SHP77 treated with DMSO at 0.1 percent for 48 hours (cell line): ENCODE measurements at regions not wholly inside any gene's neighbourhood (a gene's known extent, or its start where the extent isn't known, plus 50 kb on each side); places are given as distances from the start of the nearest gene placed in this dataset.
"Not testable (repeated sequence)": the region's sequence is repeated elsewhere in the genome, so short reads cannot be mapped to it uniquely, and the experiment has no call there.

Source experiments
- DNase-seq: peaks from one replicate; lab custom pipeline; 2025; lab: John Stamatoyannopoulos, UW

GRCh38 chr12:124475295-124476010, 92.0 kb downstream of the NCOR2 start:
- peak; percentile 17 for DNase-seq

DNA sequence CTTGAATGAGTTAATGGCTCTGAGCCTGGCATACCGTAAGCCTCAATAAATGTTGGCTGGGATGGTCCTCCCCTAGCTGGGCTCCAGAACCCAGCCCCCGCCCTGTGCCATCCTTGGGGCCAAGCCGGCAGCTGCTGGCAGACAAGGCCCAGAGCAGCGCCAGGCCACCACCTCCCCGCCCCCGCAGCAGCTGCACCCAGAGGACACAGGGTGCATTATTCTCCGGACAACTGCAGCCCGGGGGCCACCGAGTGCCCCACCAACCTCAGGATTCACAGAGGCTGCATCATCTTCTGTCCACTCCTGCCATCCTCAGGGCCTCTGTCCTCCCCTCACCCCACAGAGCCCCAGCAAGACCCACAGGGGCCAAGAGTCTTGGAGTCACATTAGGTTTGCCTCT, 92.7 kb downstream of the NCOR2 start:
- DNase-seq = no peak

DNA sequence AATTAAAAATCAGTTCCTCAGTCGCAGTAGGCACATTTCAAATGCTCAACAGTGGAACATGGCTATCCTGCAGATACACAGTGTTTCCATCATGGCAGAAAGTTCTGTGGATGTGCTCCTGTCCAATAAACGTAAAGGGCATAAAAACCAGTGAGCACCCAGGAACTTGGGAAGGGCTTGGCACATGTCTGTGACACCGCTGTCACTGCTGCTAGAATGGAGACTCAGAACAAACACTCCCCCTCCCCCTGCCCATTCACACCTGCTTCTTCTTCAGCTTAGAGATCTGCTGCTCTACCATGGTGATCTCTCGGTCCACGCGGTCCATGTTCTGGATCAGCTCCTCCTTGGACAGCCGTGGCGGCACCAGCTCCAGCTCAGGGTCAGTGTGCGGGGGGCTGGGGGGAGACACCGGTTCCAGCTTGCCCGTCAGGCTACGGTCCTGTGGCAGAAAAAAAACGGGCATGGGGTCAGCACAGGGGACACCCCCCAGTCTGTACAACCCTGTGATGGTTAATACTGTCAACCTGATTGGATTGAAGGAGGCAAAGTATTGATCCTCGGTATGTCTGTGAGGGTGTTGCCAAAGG, 94.6 kb downstream of the NCOR2 start:
- no peak for DNase-seq

DNA sequence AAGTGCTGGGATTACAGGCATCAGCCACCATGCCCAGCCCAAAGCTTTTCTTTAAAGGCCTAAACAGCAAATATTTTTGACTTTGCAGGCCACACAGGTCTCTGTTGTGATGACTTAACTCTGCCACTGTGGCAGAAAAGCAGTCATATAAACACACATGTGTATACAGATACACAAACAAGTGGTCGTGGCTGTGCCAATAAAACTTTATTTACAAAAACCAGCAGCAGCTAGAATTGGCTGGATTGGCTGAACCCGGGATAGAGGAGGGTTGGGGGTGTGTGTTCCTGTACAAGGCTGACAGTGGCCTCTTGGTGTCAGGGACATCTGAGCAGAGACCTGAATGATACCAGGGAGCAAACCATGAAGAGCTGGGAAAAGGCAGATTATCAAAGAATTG, 95.6 kb downstream of the NCOR2 start:
- no peak for DNase-seq

- no peak for DNase-seq
Measured at GRCh38 chr12:124470806-124471205, 96.6 kb downstream of the NCOR2 start.

DNA sequence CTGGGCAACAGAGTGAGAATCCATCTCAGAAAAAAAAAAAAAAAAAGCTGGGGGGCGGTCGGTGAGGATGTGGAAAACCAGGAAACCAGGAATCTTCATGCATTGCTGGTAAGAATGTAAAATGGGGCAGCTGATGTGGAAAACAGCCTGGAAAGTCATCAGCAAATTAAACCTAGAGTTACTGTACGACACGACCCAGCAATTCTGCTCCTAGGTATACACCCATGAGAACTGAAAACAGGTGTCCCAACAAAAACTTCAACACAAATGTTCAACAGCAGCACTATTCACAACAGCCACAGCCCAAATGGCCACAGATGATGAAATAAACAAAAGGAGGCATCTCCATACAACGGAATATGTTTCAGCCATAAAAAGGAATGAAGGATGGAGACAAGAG, 97.3 kb downstream of the NCOR2 start:
- DNase-seq = no peak

GRCh38 chr12:124469193-124469888, 98.1 kb downstream of the NCOR2 start:
- DNase-seq = no peak

GRCh38 chr12:124467549-124467948, 99.9 kb downstream of the NCOR2 start:
- not testable (repeated sequence) for DNase-seq

DNA sequence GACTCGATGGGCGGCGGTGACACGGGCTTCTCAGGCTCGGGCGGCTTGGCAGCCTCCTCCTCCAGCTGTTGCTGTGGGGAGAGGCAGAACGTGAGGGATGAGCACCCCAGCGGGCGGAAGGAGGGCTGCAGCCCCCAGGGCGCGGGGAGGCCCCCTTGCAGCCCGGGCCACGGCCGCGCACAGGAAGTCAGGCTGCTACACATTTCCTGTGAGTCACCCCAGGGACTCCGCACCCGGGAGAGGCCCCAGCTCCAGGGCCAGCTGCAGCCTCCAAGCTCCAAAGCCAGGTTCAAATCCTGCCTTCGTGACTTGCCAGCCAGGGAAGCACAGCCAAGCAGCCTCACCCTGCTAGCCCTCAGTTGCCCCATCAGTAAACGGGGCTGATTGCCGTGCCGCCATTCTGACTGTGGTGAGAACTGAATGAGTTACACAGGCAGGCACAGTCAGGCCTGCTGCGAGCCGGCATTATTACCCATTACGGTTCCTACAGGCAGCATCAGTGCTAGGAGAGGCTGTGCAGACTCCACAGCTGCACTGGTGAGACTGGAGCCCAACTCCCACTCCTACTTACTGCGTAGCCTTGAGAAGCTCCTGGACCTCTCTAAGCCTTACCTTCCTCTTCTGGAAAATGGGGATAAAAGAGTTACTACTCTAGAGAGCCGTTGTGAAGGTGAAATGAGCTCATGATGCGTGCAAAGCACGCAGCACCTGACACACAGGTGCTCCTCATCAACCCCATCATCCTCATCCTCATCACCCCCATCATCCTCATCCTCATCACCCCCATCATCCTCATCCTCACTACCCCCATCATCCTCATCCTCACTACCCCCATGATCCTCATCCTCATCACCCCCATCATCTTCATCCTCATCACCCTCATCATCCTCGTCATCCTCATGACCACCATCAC, 100.9 kb downstream of the NCOR2 start:
- DNase-seq = no peak

GRCh38 chr12:124465473-124465872, 101.9 kb downstream of the NCOR2 start:
- no peak for DNase-seq

DNA sequence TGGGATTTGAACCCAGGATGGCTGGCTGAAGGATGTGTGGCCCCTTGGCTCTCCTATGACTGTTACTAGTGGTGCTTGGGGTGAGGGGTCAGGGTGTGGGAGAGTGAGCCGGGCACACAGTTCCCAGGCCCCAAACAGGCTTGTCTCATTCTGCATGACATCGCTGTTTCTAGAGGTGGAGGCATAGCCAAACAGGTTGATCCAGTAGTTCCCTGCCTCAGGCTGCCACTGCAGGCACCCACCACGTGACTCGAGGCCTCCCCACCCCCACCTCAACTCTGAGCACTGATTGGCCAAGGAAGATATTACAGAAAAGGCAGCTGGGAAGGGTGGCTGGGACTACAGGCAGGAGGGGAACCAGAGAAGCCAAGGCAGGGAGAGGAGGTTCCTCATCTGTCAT, 102.6 kb downstream of the NCOR2 start:
- DNase-seq = no peak

DNA sequence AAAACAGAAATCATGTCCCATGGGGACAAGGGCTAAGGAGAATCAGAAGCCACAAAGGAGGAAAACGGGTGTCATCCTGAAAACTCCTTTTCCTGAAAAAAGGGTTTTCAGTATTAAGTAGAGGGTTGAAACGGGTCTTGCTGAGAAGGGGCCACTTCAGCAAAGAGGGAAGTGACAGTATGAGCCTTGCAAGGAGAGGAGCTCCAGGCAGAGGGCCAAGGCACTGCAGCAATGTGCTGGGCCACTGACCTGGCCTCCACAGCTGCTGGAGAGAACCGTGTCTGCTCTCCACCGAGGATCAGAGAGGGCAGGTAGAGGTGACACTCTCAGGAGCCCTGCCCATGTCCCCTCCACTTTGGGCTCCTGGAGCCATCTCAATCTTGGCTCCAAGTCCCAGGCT, 103.3 kb downstream of the NCOR2 start:
- DNase-seq = no peak

GRCh38 chr12:124463341-124463921, 104.0 kb downstream of the NCOR2 start:
- no peak for DNase-seq

GRCh38 chr12:124462750-124463149, 104.7 kb downstream of the NCOR2 start:
- DNase-seq = no peak

DNA sequence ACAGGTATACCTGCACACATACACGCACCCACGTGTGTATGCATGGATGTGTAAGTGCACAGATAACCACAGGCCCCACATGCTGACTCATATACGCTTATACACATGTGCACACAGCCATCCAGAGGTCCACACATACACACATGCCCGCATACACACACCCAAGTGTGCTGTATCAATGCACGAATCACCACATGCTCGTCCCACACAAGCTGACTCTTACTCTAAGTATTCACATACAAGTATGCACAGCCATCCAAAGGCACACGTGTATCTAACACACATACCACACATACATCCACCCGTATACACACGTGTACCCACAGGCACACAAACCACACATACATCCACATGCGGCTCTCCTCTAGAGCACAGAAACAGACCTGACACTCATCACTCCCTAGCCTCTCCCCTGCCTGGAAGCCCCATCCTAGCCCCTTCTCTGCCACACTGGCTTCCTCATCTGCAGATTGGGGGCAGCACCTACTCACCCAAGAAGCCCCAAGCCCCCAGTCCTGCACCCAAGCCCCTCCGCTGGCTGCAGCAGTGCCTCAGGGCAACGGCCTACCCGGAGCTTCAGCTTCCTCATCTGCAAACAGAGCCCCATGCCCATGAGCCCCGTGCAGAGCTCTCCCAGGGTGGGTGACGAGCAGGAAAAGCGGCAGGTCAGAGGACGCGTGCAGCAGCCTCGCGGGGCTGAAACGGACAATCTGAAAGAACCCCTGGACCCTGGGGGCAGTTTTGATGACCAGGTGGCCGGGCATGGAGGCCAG, 105.4 kb downstream of the NCOR2 start:
- no peak for DNase-seq

GRCh38 chr12:124461241-124461673, 106.2 kb downstream of the NCOR2 start:
- DNase-seq = no peak

DNA sequence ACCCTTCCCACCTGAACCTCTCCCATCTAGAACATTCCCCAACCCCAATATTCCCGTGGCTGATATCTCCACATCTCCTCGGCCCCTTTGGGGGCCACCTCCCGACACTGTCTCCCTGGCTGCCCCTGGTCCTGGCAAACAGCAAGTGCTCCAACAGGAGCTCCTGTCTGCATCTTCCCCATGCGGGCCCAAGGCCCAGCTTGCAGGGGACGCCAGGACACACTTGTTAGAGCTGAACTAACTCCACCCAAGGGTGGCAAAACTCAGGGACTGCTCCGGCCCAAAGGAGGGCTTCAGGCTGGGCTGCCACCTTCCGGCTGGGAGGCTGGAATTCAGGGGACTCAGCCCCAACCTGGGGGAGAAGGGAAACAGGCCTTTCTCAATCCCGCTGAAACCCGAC, 106.6 kb downstream of the NCOR2 start:
- DNase-seq = no peak

DNA sequence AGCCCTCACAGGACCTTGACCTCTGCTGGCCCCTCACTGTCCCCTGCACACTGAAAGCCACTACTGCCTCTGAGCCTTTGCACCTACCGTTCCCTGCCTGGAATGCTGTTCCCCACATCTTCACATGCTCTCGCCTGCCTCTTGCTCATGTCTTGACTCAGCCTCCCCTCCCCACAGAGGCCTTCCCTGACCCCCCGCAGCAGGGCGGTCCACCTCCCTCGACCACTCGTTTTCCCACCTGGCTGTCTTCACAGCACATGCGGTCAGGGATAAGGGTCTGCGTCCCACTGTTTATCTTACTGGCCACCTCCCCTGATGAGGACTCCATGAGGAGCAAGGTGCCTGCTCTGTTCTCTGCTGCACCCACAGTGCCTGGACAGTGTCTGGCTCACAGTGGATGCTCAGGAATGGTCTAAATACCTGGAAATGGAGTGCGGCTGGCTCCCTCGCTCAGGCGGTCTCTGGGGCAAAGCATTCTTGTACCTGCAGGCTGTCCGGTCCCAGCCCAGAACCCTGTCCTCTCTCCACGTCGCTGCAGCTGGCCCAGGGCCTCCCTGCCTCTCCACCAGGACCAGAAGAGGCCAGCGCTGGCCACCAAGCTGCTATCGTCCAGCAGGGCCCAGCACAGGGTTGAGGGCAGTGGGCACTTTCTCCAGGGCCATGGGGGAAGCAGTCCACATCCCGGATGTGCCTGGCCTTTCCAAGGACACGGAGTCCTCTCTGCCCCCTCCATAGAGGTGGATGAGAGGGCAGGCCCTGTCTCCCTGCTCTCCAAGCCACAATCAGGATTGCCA, 107.4 kb downstream of the NCOR2 start:
- no peak for DNase-seq

DNA sequence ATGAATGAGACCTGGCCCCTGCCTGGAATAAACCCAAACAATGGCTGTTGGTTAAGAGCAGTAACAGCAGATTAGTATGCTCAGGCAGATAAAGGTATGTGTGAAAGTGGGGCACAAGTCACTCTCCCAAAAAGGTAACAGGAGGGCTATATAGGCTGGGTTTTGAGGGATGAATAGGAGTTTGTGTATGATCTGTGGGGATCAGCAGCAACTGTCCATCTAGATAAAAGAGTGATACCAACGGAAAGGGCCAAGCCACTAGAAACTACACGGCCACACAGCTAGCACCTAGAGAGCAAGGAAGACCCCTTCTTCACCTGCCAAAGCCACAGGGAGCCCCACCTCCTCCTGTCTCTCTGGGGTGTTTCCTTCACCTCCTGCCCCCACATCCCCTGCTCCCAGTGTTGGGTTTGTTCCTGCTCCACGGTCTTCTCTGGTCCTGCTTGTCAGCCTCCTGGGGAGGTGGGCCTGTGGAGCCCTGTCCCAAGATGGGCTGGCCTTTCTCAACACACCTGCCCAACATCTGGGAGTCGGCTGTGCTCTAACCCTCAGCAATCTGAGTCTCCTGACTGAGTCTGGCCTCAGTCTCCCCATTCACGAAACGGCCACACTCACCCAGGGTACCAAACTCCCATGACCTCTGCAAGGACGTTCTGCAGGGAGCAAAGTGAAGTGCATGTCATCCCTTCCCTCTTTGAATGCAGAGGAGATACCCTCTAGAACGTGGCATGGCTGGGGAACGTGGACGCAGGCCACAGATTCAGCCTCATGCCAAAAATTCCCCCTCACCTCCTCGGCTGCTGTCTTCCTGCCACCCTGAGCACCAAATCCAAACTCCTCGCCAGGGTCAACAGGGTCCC, 108.2 kb downstream of the NCOR2 start:
- DNase-seq = no peak
